T-helper 1 cell treated with Interleukin-12 subunit alpha and Interleukin-12 subunit beta and Interleukin-4 antibody, amounts not matched to agents 30 μg/mL and 1 μg/mL, for 36 hours (primary cell): ENCODE measurements at regions not wholly inside any gene's neighbourhood (a gene's known extent, or its start where the extent isn't known, plus 50 kb on each side); places are given as distances from the start of the nearest gene placed in this dataset.

Experiments used
- H3K27ac Mint-ChIP-seq: one replicate; pipeline ENCODE4 v1.8.0; 2021; ENCODE audit warnings: mild to moderate bottlenecking, mixed read lengths
- H3K27me3 Mint-ChIP-seq: one replicate; pipeline ENCODE4 v1.8.0; 2021; ENCODE audit warnings: low read depth, mixed read lengths
- H3K36me3 Mint-ChIP-seq: one replicate; pipeline ENCODE4 v1.8.0; 2021; ENCODE audit warnings: low read depth, mixed read lengths
- H3K4me1 Mint-ChIP-seq: one replicate; pipeline ENCODE4 v1.8.0; 2021; ENCODE audit warnings: low read depth, mixed read lengths
- H3K4me3 Mint-ChIP-seq: one replicate; pipeline ENCODE4 v1.8.0; 2021; ENCODE audit warnings: mild to moderate bottlenecking, moderate library complexity, mixed read lengths
- H3K9me3 Mint-ChIP-seq: one replicate; pipeline ENCODE4 v1.8.0; 2021; ENCODE audit warnings: mixed read lengths

DNA sequence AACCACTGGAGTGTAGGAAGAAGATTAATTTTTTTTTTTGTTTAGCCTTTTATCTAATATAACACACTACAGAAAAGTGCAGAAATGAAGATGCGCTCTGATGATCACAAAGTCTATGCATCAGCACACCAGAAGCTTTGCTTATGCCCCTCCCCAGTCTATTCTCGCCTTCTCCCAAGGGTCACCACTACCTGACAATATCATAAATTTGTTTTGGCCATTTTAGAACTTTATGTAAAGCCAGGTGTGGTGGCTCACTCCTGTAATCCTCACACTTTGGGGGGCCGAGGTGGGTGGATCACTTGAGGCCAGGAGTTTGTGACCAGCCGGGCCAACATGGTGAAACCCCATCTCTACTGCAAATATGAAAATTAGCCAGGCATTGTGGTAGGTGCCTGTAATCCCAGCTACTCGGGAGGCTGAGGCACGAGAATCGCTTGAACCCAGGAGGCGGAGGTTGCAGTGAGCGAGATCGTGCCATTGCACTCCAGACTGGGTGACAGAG, 231.3 kb downstream of the FOXD2 start:
- Mint-ChIP-seq H3K9me3 (peaks cover 8% of the 10 kb centered on the region), H3K4me1 (no peaks in the 10 kb centered on the region), H3K36me3 (no peaks in the 10 kb centered on the region), H3K27ac (no peak overlapping the region), H3K27me3 (peaks cover 5% of the 10 kb centered on the region), H3K4me3 (no peak overlapping the region)

DNA sequence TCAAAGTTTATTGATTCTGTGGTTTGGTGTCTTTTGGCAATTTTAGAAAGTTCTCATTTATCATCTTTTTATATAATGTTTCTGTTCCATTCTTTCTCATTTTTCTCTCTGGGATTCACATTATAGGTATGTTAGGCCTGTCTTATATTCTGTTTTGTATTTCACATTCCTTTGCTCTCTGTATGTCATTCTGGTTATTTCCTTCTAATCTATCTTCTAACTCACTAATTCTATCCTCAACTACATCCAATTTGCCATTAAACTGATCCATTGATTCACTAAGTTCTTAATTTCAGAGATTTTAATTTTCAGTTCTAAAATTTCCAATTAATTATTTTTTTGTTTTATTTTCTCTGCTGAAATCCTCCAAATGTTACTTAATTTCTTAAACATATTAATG, 234.8 kb downstream of the FOXD2 start:
- H3K27ac Mint-ChIP-seq, result no peak overlapping the region
- peaks cover 5% of the 10 kb centered on the region for H3K27me3 Mint-ChIP-seq

DNA sequence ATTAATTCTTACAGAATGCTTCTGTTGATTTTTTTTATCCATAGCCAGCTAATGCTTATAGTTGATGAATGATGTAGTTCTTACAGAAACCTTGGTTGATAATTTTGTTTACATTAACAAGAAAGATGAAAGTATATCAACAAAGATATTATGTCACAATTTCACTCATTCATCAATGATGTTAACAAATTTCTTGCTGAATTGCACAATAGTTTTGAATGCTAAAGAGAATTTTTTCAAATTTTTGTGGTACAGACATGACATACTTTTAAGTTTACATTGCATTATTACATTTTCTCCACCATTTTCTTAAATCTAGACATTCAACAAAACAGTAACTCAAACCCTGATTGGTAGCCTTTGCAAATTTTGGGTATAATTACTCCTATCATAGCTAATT, 236.3 kb downstream of the FOXD2 start:
- Mint-ChIP-seq H3K27ac (no peak overlapping the region), H3K27me3 (peaks cover 5% of the 10 kb centered on the region), H3K9me3 (peaks cover 8% of the 10 kb centered on the region)

More for the DNA sequence above, 234.8 kb downstream of the FOXD2 start:
- no peak overlapping the region for H3K4me3 Mint-ChIP-seq
- peaks cover 8% of the 10 kb centered on the region for H3K9me3 Mint-ChIP-seq
- no peaks in the 10 kb centered on the region for H3K36me3 Mint-ChIP-seq
- no peaks in the 10 kb centered on the region for H3K4me1 Mint-ChIP-seq

DNA sequence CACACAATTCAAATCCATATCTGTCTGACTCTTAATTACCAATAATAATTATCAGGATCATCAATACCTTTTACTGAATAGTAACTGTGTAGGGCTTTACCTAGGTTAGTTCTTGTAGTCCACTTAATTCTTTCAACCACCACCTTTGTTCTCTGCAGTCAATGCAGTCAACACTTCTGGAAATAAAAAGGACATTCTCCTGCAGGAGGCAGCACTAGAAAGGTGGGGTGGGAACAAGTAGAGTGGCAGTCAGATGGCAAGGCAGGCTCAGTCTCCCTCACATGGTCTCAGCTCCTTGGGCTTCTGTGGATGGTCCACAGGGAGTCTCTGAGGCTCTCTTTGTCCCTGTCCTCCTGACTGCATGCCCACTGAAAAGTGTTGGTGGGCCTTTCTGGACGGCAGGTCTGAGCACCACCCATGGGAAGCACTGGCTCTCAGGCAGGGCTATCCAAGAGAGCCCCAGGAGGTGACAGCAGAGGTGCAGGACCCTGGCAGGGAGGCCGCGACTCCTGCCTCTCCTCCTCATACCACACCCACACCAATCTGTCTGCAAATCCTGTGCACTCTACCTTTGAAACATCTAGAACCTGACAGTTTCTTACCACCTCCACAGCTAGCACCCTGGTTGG, 237.3 kb downstream of the FOXD2 start:
- H3K4me1 Mint-ChIP-seq, result no peaks in the 10 kb centered on the region
- H3K9me3 Mint-ChIP-seq, result peaks cover 8% of the 10 kb centered on the region
- H3K36me3 Mint-ChIP-seq, result no peaks in the 10 kb centered on the region
- H3K27ac Mint-ChIP-seq, result no peak overlapping the region
- H3K4me3 Mint-ChIP-seq, result no peak overlapping the region
- H3K27me3 Mint-ChIP-seq, result peaks cover 5% of the 10 kb centered on the region

More for the DNA sequence above, 236.3 kb downstream of the FOXD2 start:
- H3K4me3 Mint-ChIP-seq, result no peak overlapping the region
- no peaks in the 10 kb centered on the region for H3K4me1 Mint-ChIP-seq
- no peaks in the 10 kb centered on the region for H3K36me3 Mint-ChIP-seq

DNA sequence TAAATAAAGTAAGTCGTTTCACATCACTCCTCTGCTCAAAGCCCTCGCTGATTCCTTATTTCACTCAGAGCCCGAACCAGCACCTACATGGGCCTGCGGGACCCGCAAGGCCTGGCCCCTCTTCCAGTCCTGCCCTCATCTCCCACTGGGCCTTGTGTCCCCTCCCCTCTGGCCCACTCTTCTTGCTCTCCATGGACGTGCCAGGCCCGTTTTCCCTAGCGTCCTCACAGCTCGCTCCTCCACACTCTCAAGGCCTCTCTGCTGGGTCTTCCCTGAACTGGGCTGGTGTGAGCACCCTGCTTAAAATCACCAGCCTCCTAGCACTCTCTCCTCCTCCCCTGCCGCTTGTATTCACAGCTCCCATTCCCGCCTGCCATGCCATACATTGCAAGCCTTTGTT, 237.9 kb downstream of the FOXD2 start:
- H3K9me3 Mint-ChIP-seq, result peaks cover 8% of the 10 kb centered on the region
- H3K27me3 Mint-ChIP-seq, result peaks cover 5% of the 10 kb centered on the region
- no peaks in the 10 kb centered on the region for H3K36me3 Mint-ChIP-seq
- H3K4me1 Mint-ChIP-seq, result no peaks in the 10 kb centered on the region
- no peak overlapping the region for H3K27ac Mint-ChIP-seq
- no peak overlapping the region for H3K4me3 Mint-ChIP-seq

DNA sequence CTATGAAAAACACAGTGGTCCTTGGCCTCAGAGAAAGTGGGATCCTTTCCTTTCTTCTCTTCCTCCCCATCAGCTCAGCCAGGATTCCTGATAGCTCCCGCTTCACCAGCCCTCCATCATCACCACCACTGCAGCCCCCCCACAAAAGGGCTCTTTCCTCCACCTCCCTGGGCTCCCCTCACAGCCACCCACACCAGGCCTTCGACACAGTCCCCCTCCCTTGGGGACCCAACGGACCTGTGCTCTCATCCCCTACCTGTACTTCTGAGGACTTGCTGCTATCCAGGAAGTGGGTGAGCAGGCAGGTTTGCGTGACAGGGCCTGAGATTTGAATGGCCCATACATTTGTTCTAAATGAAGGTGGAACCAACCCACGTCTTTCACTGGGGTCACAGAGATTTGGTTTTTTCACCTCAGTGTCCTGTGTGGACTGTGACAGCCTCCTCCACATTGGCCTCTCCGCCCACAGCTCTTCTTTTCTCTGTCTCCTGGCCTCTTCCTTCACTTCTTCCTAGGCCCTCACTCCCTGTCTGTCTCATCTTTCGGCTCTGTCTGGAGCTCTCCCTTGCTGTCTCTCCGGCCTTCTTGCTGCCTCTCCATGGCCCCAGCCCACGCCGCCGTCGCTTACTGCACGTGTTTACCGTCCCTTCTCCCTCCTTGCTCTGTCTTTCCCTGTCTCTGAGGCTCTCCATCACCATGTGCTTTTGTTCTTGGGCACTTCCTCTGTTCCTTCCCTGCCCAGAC, 238.6 kb downstream of the FOXD2 start:
- no peak overlapping the region for H3K4me3 Mint-ChIP-seq
- H3K27ac Mint-ChIP-seq, result no peak overlapping the region
- peaks cover 8% of the 10 kb centered on the region for H3K9me3 Mint-ChIP-seq
- no peaks in the 10 kb centered on the region for H3K36me3 Mint-ChIP-seq
- no peaks in the 10 kb centered on the region for H3K4me1 Mint-ChIP-seq
- peaks cover 5% of the 10 kb centered on the region for H3K27me3 Mint-ChIP-seq

DNA sequence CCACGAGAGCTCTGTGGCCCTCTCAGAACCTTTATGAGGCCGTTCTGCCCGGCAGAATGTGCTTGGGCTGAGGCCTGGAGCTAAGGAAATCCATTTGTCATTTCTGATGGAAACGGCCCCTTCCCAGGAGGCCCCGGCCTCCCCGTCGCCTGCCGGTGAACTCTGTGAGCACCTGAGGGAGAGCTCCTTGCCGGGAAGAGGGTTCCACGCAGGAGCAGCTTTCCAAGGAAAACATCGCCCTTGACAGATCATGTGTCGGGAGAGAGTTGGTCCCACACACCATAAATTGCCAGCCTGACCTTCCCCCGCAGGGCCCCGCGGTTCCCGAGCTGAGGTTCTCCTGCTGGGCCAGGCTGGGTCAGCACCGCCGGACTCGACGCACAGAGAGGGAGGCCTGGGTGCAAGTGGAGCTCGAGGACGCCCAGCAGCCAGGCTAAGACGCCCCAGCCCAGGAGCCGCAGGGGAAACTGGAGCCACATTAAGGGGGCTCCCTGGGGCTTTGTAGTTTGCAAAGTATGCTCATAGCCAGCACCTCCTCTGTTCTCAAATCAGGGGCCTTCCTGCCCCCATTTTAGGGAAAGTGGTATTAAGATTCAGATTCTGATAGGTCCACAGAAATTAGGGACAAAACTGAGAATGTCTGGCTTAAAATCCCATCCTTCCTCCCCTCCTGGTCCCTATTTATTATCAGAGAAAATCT, 239.5 kb downstream of the FOXD2 start:
- Mint-ChIP-seq H3K27me3 (peaks cover 7% of the 10 kb centered on the region), H3K27ac (no peak overlapping the region), H3K4me3 (no peak overlapping the region), H3K4me1 (no peaks in the 10 kb centered on the region), H3K9me3 (peaks cover 4% of the 10 kb centered on the region), H3K36me3 (no peaks in the 10 kb centered on the region)

DNA sequence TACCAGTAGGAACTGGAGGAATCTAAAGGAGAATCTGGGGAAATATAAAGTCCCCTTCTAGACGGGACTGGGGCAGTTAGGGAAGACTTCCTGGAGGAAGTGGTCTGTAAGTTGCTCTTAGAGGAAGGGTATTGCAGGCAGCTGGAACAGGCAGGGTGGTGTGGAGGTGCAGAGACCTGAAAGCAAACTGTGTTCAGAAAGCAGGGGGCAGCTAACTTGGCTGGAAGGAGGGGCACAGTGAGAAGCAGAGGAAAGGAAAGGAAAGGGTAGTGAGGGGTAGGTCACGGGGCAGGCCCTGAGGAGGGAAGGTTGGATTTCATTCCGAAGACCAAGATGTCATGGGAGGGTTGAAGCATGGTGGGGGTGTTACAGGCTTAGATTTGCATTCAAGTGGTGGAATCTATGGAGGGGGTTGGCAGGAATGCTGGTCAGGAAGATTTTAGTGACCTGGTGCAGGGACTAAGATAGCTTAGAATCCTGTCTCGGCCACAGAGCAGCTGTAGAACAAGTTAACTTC, 240.7 kb downstream of the FOXD2 start:
- Mint-ChIP-seq H3K36me3 (no peaks in the 10 kb centered on the region), H3K4me3 (no peak overlapping the region), H3K27me3 (peaks cover 3% of the 10 kb centered on the region), H3K27ac (no peak overlapping the region), H3K9me3 (no peaks in the 10 kb centered on the region), H3K4me1 (no peaks in the 10 kb centered on the region)

DNA sequence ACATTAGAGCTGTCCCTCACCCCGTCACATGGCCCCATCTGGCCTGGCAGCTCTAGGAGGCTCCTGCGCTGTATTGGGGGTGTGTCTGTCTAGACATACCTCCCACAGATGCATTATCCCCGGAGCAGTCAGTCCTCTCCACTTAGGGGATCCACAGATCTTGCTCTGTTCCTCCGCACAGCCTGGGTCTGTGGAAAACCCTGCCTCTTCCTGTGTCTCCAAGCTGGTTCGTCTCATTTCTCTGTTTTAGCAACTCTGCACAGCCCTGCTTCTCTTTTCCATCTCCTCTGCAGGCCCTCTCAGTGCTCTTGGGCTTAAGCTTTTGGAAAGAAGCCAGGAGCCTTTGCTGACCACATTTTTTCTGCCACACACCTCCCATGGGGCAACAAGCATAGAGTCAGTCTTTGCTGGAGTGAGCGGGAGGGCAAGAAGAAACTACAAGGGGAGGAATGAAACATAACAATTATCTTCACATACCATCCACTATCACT, 241.5 kb downstream of the FOXD2 start:
- Mint-ChIP-seq H3K36me3 (no peaks in the 10 kb centered on the region), H3K4me3 (no peak overlapping the region), H3K9me3 (no peaks in the 10 kb centered on the region), H3K4me1 (no peaks in the 10 kb centered on the region), H3K27me3 (peaks cover 3% of the 10 kb centered on the region), H3K27ac (no peak overlapping the region)

DNA sequence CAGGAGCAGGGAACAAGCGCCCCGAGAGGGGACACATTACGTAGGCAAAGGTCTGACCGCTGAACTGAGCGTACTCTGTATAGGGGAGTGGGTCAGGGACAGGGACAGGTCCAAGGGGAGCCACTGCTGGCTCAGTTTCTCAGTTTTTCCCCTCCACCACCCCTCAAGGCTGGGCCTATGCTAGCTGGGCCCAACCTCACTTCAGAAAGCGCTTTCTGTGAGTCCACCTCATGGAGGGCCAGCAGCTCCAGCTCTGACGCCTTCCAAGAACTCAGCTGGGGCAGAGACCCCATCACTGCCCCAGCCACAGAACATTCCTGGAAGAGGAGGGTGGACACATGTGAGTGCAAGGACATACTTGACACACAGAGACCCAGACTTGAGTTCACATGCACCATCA, 242.0 kb downstream of the FOXD2 start:
- Mint-ChIP-seq H3K27ac (no peak overlapping the region), H3K36me3 (no peaks in the 10 kb centered on the region), H3K9me3 (no peaks in the 10 kb centered on the region), H3K4me1 (no peaks in the 10 kb centered on the region), H3K27me3 (peaks cover 3% of the 10 kb centered on the region), H3K4me3 (no peak overlapping the region)

DNA sequence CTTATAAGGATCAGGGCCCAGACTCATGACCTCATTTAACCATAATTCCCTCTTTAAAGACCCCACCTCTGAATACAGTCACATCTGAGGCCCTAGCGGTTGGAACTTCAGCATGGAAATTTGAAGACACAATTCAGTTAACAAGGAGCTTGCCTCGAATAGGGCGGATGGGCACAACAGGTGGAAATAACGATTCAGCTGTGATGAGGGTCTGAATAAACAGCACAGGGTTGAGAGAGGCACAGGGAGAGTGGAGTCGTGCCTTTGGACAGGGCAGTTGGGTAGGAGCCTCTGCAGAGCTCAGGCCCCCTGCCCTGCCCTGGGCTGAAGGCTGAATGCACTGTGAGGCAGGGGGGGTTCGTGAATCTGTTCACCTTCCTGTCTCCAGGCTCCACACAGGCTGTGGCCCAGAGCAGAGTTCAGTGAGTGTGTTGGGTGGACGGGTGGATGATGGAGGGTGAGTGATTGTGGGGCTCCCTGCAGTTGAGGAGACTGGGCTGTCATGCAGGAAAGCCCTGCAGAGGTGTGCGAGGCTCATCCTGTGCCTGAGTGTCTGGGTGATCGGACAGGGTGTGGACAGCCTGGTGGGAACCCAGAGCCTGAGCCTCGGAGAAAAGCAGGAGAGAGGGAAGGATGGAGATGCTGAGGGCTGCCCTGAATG, 243.1 kb downstream of the FOXD2 start:
- Mint-ChIP-seq H3K36me3 (no peaks in the 10 kb centered on the region), H3K4me3 (no peak overlapping the region), H3K9me3 (no peaks in the 10 kb centered on the region), H3K27ac (no peak overlapping the region), H3K4me1 (no peaks in the 10 kb centered on the region), H3K27me3 (peaks cover 3% of the 10 kb centered on the region)

DNA sequence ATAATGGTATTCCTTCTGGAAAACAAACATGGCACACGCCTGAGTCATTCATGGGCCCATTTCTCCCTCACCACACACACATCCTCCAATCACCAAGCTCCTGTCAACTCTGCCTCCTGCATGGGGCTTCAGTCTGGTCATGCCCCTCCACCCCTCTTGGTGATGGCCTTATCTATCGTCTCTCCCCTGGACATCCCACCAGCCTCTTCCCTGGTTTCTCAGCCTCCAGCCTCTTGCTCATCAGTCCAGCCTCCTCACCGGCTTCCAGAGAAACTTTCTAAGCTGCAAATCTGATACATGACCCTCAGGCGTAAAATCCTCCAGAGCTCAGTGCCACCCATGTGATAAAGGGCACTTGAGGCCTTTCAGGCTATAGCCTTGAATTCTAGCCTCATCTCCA, 243.9 kb downstream of the FOXD2 start:
- Mint-ChIP-seq H3K27ac (no peak overlapping the region), H3K4me3 (no peak overlapping the region), H3K9me3 (no peaks in the 10 kb centered on the region), H3K4me1 (no peaks in the 10 kb centered on the region), H3K36me3 (no peaks in the 10 kb centered on the region), H3K27me3 (peaks cover 3% of the 10 kb centered on the region)

DNA sequence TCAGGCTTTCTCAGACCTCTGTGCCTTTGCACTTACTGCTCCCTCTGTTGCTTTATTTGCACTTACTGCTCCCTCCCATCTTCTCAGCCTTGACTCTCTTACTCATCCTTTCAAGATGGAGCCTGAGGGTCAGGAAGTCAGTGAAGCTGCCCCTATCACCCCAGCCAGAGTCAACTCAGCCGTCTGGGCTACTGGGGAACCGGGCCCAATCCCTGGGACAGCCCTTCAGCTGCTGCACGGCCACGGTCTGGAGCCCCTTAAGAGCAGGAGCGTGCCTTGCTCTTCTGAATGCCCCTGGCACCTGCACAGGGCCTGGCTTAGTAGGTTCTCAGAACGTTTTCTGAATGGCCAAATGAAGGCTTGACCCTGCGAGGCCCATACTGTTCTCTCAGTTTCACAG, 244.4 kb downstream of the FOXD2 start:
- Mint-ChIP-seq H3K9me3 (no peaks in the 10 kb centered on the region), H3K36me3 (no peaks in the 10 kb centered on the region), H3K4me1 (no peaks in the 10 kb centered on the region), H3K27me3 (peaks cover 3% of the 10 kb centered on the region), H3K27ac (no peak overlapping the region), H3K4me3 (no peak overlapping the region)

DNA sequence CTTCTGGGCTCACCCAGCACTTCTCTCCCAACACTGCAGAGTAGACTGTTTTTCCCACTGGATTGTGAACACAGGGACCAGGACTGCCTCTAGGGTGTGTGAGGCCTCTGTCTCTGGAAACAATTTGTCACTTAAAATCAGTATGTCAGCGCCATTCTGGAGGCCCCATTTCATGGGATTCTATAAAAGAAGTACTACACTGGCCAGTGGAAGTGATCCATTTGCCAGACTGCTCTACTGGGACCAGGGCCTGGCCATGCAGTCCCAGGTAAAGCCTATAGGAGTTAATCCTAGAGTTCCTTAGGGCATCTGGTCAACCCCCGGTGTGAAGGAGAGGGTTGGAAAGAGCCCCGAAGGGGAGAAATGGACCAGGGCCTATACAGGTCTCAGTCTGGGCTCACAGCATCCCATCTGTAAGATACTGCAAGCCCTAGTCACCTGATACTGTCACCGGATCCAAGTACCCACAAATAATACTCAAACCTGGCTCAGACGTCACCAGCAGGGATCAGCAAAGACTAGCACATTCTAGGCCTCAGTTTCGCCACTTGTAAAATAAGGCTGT, 245.0 kb downstream of the FOXD2 start:
- Mint-ChIP-seq H3K4me1 (no peaks in the 10 kb centered on the region), H3K36me3 (no peaks in the 10 kb centered on the region), H3K27me3 (peaks cover 3% of the 10 kb centered on the region), H3K9me3 (no peaks in the 10 kb centered on the region), H3K4me3 (no peak overlapping the region), H3K27ac (no peak overlapping the region)
